Upper lobe of left lung (tissue), 4 donors: ENCODE measurements at regions not wholly inside any gene's neighbourhood (a gene's known extent, or its start where the extent isn't known, plus 50 kb on each side); places are given as distances from the start of the nearest gene placed in this dataset.

Experiments used
- CTCF ChIP-seq, 6 experiments: fragments of 450-650 bp in 4 of 6; fragments of 200-600 bp in 2 of 6; sonication (generic) in 2 of 6; IDR thresholded peaks; one replicate each; pipeline ENCODE4 v1.5.1; 2016 to 2019; ENCODE audit warnings: antibody characterized with exemption in 6 of 6
- EP300 ChIP-seq, 4 donors: sonication (generic); formaldehyde crosslinking; IDR thresholded peaks; one replicate each; pipeline ENCODE4 v1.5.1; 2017; ENCODE audit warnings: antibody characterized with exemption in 4 of 4, control low read depth in 2 of 4
- POLR2A ChIP-seq, 4 donors: fragments of 450-650 bp; IDR thresholded peaks; one replicate each; pipeline ENCODE4 v1.5.1; 2016 to 2017; ENCODE audit warnings: antibody characterized with exemption in 4 of 4, mild to moderate bottlenecking in 2 of 4
- POLR2AphosphoS5 ChIP-seq, 2 donors: sonication (generic); formaldehyde crosslinking; IDR thresholded peaks; one replicate each; pipeline ENCODE4 v1.5.1; 2017; ENCODE audit warnings: antibody characterized with exemption in 2 of 2

GRCh38 chr3:167031364-167032049, 348.6 kb downstream of the ZBBX start:
- TF ChIP-seq CTCF (IDR thresholded peaks at IDR 0.05), result no peak
- TF ChIP-seq POLR2AphosphoS5 (IDR thresholded peaks at IDR 0.05), result no peak
- no peak for TF ChIP-seq EP300 (IDR thresholded peaks at IDR 0.05)
- TF ChIP-seq POLR2A (IDR thresholded peaks at IDR 0.05), result no peak
